B cell (primary cell): ENCODE measurements at regions not wholly inside any gene's neighbourhood (a gene's known extent, or its start where the extent isn't known, plus 50 kb on each side); places are given as distances from the start of the nearest gene placed in this dataset.

Source experiments
- ATAC-seq: fragments of 200-7000 bp; cut with Tn5 transposase; one replicate; pipeline ENCODE4 v1.10.0; 2021; ENCODE audit warnings: low read depth, mild to moderate bottlenecking, moderate number of reproducible peaks, moderate library complexity
- CTCF ChIA-PET: fragments of 350-600 bp; sonication (Branson Sonifier 250); formaldehyde crosslinking; loops from one replicate; lab custom pipeline; 2021; ENCODE audit warnings: antibody characterized with exemption, inconsistent platforms; lab: Charles Lee
- POLR2A ChIA-PET: fragments of 350-600 bp; sonication (Branson Sonifier 250); formaldehyde crosslinking; loops from one replicate; lab custom pipeline; 2021; ENCODE audit warnings: antibody characterized with exemption; lab: Charles Lee
- DNase-seq: peaks from one replicate; pipeline ENCODE4 v3.0.0; 2013
- H2AFZ ChIP-seq: 2 replicates; pipeline ENCODE4 v1.6.1; 2012; ENCODE audit warnings: mild to moderate bottlenecking, low read depth, low read length; ENCODE audit not compliant: insufficient read depth, poor library complexity, severe bottlenecking
- H3K27ac ChIP-seq, 2 donors: 1 replicate in 1 of 2; 2 replicates in 1 of 2; pipeline ENCODE4 v1.5.1; 2012 to 2013; ENCODE audit warnings: low read length in 2 of 2, mild to moderate bottlenecking in 2 of 2, moderate library complexity in 1 of 2
- H3K27me3 ChIP-seq, 4 experiments: fragments of 200-600 bp in 1 of 4; sonication (generic) in 1 of 4; replicated peaks in 1 of 4; 1 replicate in 2 of 4; 2 replicates in 2 of 4; pipeline versions ENCODE4 v1.6.1 to v1.7.0; 2013 to 2016; ENCODE audit warnings: low read length in 3 of 4, mild to moderate bottlenecking in 2 of 4, mixed read lengths in 1 of 4, moderate library complexity in 1 of 4; ENCODE audit not compliant: insufficient read depth in 4 of 4, control insufficient read depth in 3 of 4; ENCODE audit errors: control extremely low read depth in 1 of 4
- H3K36me3 ChIP-seq, 2 experiments: replicated peaks in 1 of 2; 1 replicate in 1 of 2; 2 replicates in 1 of 2; pipeline versions ENCODE4 v1.6.1 to v1.7.1; 2013; ENCODE audit warnings: low read length in 1 of 2; ENCODE audit not compliant: insufficient read depth in 2 of 2, control insufficient read depth in 1 of 2; ENCODE audit errors: control extremely low read depth in 1 of 2, extremely low read depth in 1 of 2
- H3K4me1 ChIP-seq, 2 donors: fragments of 200-600 bp in 1 of 2; sonication (generic) in 1 of 2; 1 replicate in 1 of 2; 2 replicates in 1 of 2; pipeline versions ENCODE4 v1.5.1 to v1.6.1; 2013 to 2017; ENCODE audit warnings: low read length in 2 of 2; ENCODE audit not compliant: control insufficient read depth in 2 of 2, insufficient read depth in 2 of 2
- H3K4me2 ChIP-seq: replicated peaks from 2 replicates; pipeline ENCODE3; 2012; ENCODE audit warnings: mild to moderate bottlenecking, low read depth, low read length; ENCODE audit not compliant: poor library complexity, severe bottlenecking
- H3K4me3 ChIP-seq, 5 experiments: fragments of 200-600 bp in 1 of 5; sonication (generic) in 1 of 5; 1 replicate in 3 of 5; 2 replicates in 2 of 5; pipeline versions ENCODE4 v1.5.1 to v1.7.0; 2011 to 2016; ENCODE audit warnings: low read length in 4 of 5, mild to moderate bottlenecking in 4 of 5, low read depth in 2 of 5, control low read depth in 1 of 5, moderate library complexity in 1 of 5; ENCODE audit not compliant: insufficient read depth in 1 of 5; ENCODE audit errors: control extremely low read depth in 1 of 5, extremely low read depth in 1 of 5
- H3K79me2 ChIP-seq: fragments of 200-600 bp; sonication (generic); one replicate; pipeline ENCODE4 v1.6.0; 2016; ENCODE audit warnings: low read length; ENCODE audit not compliant: control insufficient read depth, insufficient read depth
- H3K9ac ChIP-seq: fragments of 200-600 bp; sonication (generic); 2 replicates; pipeline ENCODE4 v1.6.1; 2017; ENCODE audit warnings: mild to moderate bottlenecking, low read length, moderate library complexity
- H3K9me3 ChIP-seq, 3 donors: one replicate each; pipeline versions ENCODE4 v1.6.1 to v1.7.1; 2013; ENCODE audit warnings: low read length in 2 of 3; ENCODE audit not compliant: control insufficient read depth in 2 of 3, insufficient read depth in 1 of 3; ENCODE audit errors: control extremely low read depth in 1 of 3
- H4K20me1 ChIP-seq: 2 replicates; pipeline ENCODE4 v1.6.0; 2012; ENCODE audit warnings: mild to moderate bottlenecking, low read length; ENCODE audit not compliant: insufficient read depth, control insufficient read depth, poor library complexity, severe bottlenecking
- H3K27ac Mint-ChIP-seq: one replicate; pipeline ENCODE4 v1.8.0; 2021; ENCODE audit warnings: mixed read lengths
- H3K27me3 Mint-ChIP-seq: one replicate; pipeline ENCODE4 v1.8.0; 2021; ENCODE audit warnings: mixed read lengths
- H3K4me1 Mint-ChIP-seq: one replicate; pipeline ENCODE4 v1.8.0; 2021; ENCODE audit warnings: mixed read lengths
- H3K4me3 Mint-ChIP-seq: one replicate; pipeline ENCODE4 v1.8.0; 2021; ENCODE audit warnings: mixed read lengths
- H3K9me3 Mint-ChIP-seq: one replicate; pipeline ENCODE4 v1.8.0; 2022; ENCODE audit warnings: mixed read lengths; ENCODE audit not compliant: insufficient read depth
- CTCF ChIP-seq: fragments of 200-600 bp; IDR thresholded peaks from one replicate; pipeline ENCODE4 v1.8.0; 2022; ENCODE audit warnings: antibody characterized with exemption, mild to moderate bottlenecking
- EZH2 ChIP-seq: IDR thresholded peaks from 2 replicates; pipeline ENCODE4 v1.6.1; 2012; ENCODE audit warnings: borderline replicate concordance, low read depth, mild to moderate bottlenecking, moderate library complexity, low read length; ENCODE audit not compliant: insufficient read depth, poor library complexity, severe bottlenecking
- WGBS: methylation state at CpG from one replicate; pipeline ENCODE4 v1.1.5; 2013; ENCODE audit warnings: missing lambda C conversion rate; ENCODE audit not compliant: insufficient coverage; 5-methylcytosine and 5-hydroxymethylcytosine counted together
- intact Hi-C: fragments of 100-400 bp; cut with micrococcal nuclease; formaldehyde crosslinking; loops from one replicate; pipeline ENCODE4 v1.10.0; 2022

- Mint-ChIP-seq H3K27me3 (no peaks in the 10 kb centered on the region), H3K4me1 (no peaks in the 10 kb centered on the region), H3K9me3 (no peaks in the 10 kb centered on the region), H3K4me3 (no peak overlapping the region), H3K27ac (no peak overlapping the region)
- Histone ChIP-seq H3K36me3 (no peaks in the 10 kb centered on the region), H3K4me1 (no peaks in the 10 kb centered on the region), H3K27ac (no peak overlapping the region), H3K4me2 (no peak overlapping the region), H3K9me3 (no peaks in the 10 kb centered on the region), H3K4me3 (no peak overlapping the region), H2AFZ (no peak overlapping the region), H4K20me1 (no peaks in the 10 kb centered on the region), H3K9ac (no peak overlapping the region), H3K79me2 (no peaks in the 10 kb centered on the region), H3K27me3 (no peaks in the 10 kb centered on the region)
- TF ChIP-seq EZH2 (no peak), CTCF (no peak)
- WGBS = 78% methylated on average over 13 of the region's 14 CpGs
- DNase-seq (no peak), ATAC-seq (no peak)
- CTCF ChIA-PET = no interaction called here
- intact Hi-C loops = no loop called here
- POLR2A ChIA-PET = no interaction called here
These were observed 268.5 kb upstream of the SFSWAP start for GRCh38 chr12:131442337-131442918.

GRCh38 chr12:131443019-131444000, 267.6 kb upstream of the SFSWAP start:
- Mint-ChIP-seq H3K9me3 (no peaks in the 10 kb centered on the region), H3K4me3 (no peak overlapping the region), H3K4me1 (no peaks in the 10 kb centered on the region), H3K27me3 (no peaks in the 10 kb centered on the region), H3K27ac (no peak overlapping the region)
- H4K20me1 ChIP-seq = no peaks in the 10 kb centered on the region
- H3K36me3 ChIP-seq = no peaks in the 10 kb centered on the region
- DNase-seq (no peak), ATAC-seq (no peak)
- H3K27ac ChIP-seq = no peak overlapping the region
- H3K4me1 ChIP-seq = no peaks in the 10 kb centered on the region
- H2AFZ ChIP-seq = no peak overlapping the region
- no peak overlapping the region for H3K4me3 ChIP-seq
- no peaks in the 10 kb centered on the region for H3K79me2 ChIP-seq
- WGBS = 86% methylated on average over 33 of the region's 36 CpGs
- H3K9me3 ChIP-seq = no peaks in the 10 kb centered on the region
- TF ChIP-seq EZH2 = no peak
- TF ChIP-seq CTCF = no peak
- no peak overlapping the region for H3K9ac ChIP-seq
- H3K27me3 ChIP-seq = no peaks in the 10 kb centered on the region
- ChIA-PET CTCF (no interaction called here), POLR2A (no interaction called here)
- intact Hi-C loops = no loop called here
- H3K4me2 ChIP-seq = no peak overlapping the region
